Endodermal cell (in vitro differentiated cells): ENCODE measurements at regions not wholly inside any gene's neighbourhood (a gene's known extent, or its start where the extent isn't known, plus 50 kb on each side); places are given as distances from the start of the nearest gene placed in this dataset.
"Not testable (repeated sequence)": the region's sequence is repeated elsewhere in the genome, so short reads cannot be mapped to it uniquely, and the experiment has no call there.

Experiments
- DNase-seq: peaks from one replicate; pipeline ENCODE4 v3.0.0-alpha.2; 2017
- H3K27ac ChIP-seq: 2 replicates; pipeline ENCODE4 v1.5.1; 2013; ENCODE audit warnings: mild to moderate bottlenecking, low read depth, low read length, moderate library complexity
- H3K27me3 ChIP-seq: 2 replicates; pipeline ENCODE4 v1.6.1; 2013; ENCODE audit warnings: mild to moderate bottlenecking, low read length, moderate library complexity; ENCODE audit not compliant: insufficient read depth, control insufficient read depth, poor library complexity, severe bottlenecking
- H3K36me3 ChIP-seq: 2 replicates; pipeline ENCODE4 v1.7.0; 2013; ENCODE audit warnings: mild to moderate bottlenecking, low read length, moderate library complexity; ENCODE audit not compliant: control insufficient read depth, insufficient read depth
- H3K4me1 ChIP-seq: one replicate; pipeline ENCODE4 v1.7.0; 2013; ENCODE audit warnings: low read length; ENCODE audit not compliant: control insufficient read depth, insufficient read depth
- H3K4me3 ChIP-seq: 2 replicates; pipeline ENCODE4 v1.5.1; 2013; ENCODE audit warnings: mild to moderate bottlenecking, low read length, moderate library complexity
- H3K9ac ChIP-seq: 2 replicates; pipeline ENCODE4 v1.6.1; 2013; ENCODE audit warnings: mild to moderate bottlenecking, low read length, moderate library complexity; ENCODE audit not compliant: poor library complexity, severe bottlenecking; ENCODE audit errors: extremely low read depth
- H3K9me3 ChIP-seq: 2 replicates; pipeline ENCODE4 v1.6.1; 2013; ENCODE audit warnings: mild to moderate bottlenecking, low read length, moderate library complexity; ENCODE audit not compliant: control insufficient read depth
- H3K27ac Mint-ChIP-seq: 2 replicates; pipeline ENCODE4 v1.8.0; 2020; ENCODE audit warnings: mixed read lengths
- H3K27me3 Mint-ChIP-seq: 2 replicates; pipeline ENCODE4 v1.8.0; 2021; ENCODE audit warnings: mild to moderate bottlenecking, mixed read lengths; ENCODE audit not compliant: insufficient read depth
- H3K36me3 Mint-ChIP-seq: 2 replicates; pipeline ENCODE4 v1.8.0; 2020; ENCODE audit warnings: low read depth, mixed read lengths
- H3K4me1 Mint-ChIP-seq: 2 replicates; pipeline ENCODE4 v1.8.0; 2020; ENCODE audit warnings: mixed read lengths
- H3K4me3 Mint-ChIP-seq: 2 replicates; pipeline ENCODE4 v1.8.0; 2020; ENCODE audit warnings: mild to moderate bottlenecking, moderate library complexity, mixed read lengths
- H3K9me3 Mint-ChIP-seq: 2 replicates; pipeline ENCODE4 v1.8.0; 2020; ENCODE audit warnings: mild to moderate bottlenecking, mixed read lengths
- CTCF ChIP-seq: fragments of 200-600 bp; sonication (generic); conservative IDR thresholded peaks from 2 replicates; pipeline ENCODE4 v1.5.0; 2021; ENCODE audit warnings: antibody characterized with exemption, mild to moderate bottlenecking
- WGBS, 2 experiments: methylation state at CpG; one replicate each; pipeline versions ENCODE4 v1.1.5 to v1.1.7; 2013; ENCODE audit warnings: missing lambda C conversion rate in 2 of 2, mixed read lengths in 1 of 2; ENCODE audit not compliant: insufficient coverage in 1 of 2, insufficient read length in 1 of 2; 5-methylcytosine and 5-hydroxymethylcytosine counted together

GRCh38 chr2:211216221-211216620 lies 659.8 kb downstream of the CPS1 start:
- Mint-ChIP-seq H3K36me3 (peaks cover 4% of the 10 kb centered on the region), H3K4me3 (no peak overlapping the region), H3K4me1 (peaks cover 2% of the 10 kb centered on the region), H3K27me3 (no peaks in the 10 kb centered on the region), H3K27ac (no peak overlapping the region), H3K9me3 (peaks cover 23% of the 10 kb centered on the region)
- DNase-seq, result no peak
- H3K9me3 ChIP-seq, result peaks cover 7% of the 10 kb centered on the region
- no peaks in the 10 kb centered on the region for H3K36me3 ChIP-seq
- 50% methylated on average over 1 of the region's 1 CpG; no CpG with 5 or more reads in 1 of the 2 experiments for WGBS, 2 experiments
- H3K27me3 ChIP-seq, result no peaks in the 10 kb centered on the region
- no peak overlapping the region for H3K4me3 ChIP-seq
- no peak overlapping the region for H3K27ac ChIP-seq
- TF ChIP-seq CTCF, result peak; percentile 83
- no peaks in the 10 kb centered on the region for H3K4me1 ChIP-seq
- H3K9ac ChIP-seq, result no peak overlapping the region

- H3K4me3 Mint-ChIP-seq, H3K27ac ChIP-seq, H3K4me3 ChIP-seq, H3K27ac Mint-ChIP-seq, H3K36me3 ChIP-seq, H3K4me1 Mint-ChIP-seq, H3K27me3 ChIP-seq, H3K36me3 Mint-ChIP-seq, H3K9ac ChIP-seq, H3K27me3 Mint-ChIP-seq, H3K9me3 ChIP-seq, H3K4me1 ChIP-seq: not testable (repeated sequence)
- DNase-seq, result peak; percentile 53
- WGBS, 2 experiments, result 84 to 93% methylated on average over 3 to 11 of the region's 15 CpGs
- H3K9me3 Mint-ChIP-seq, result peaks cover 23% of the 10 kb centered on the region
These were observed 663.1 kb downstream of the CPS1 start for GRCh38 chr2:211219548-211219947.

GRCh38 chr2:211225784-211226183 lies 669.4 kb downstream of the CPS1 start:
- no peak for TF ChIP-seq CTCF
- no peak overlapping the region for H3K4me3 Mint-ChIP-seq
- 64 to 83% methylated on average over 2 to 4 of the region's 4 CpGs for WGBS, 2 experiments
- Histone ChIP-seq H3K36me3 (no peaks in the 10 kb centered on the region), H3K9ac (no peak overlapping the region), H3K4me1 (no peaks in the 10 kb centered on the region), H3K27ac (no peak overlapping the region), H3K9me3 (no peaks in the 10 kb centered on the region), H3K27me3 (no peaks in the 10 kb centered on the region), H3K4me3 (no peak overlapping the region)
- no peaks in the 10 kb centered on the region for H3K4me1 Mint-ChIP-seq
- no peaks in the 10 kb centered on the region for H3K27me3 Mint-ChIP-seq
- DNase-seq, result no peak
- H3K9me3 Mint-ChIP-seq, result no peaks in the 10 kb centered on the region
- H3K36me3 Mint-ChIP-seq, result no peaks in the 10 kb centered on the region
- H3K27ac Mint-ChIP-seq, result no peak overlapping the region

GRCh38 chr2:211228559-211228958 lies 672.2 kb downstream of the CPS1 start:
- no peak overlapping the region for H3K27ac Mint-ChIP-seq
- TF ChIP-seq CTCF, result no peak
- no peaks in the 10 kb centered on the region for H3K36me3 Mint-ChIP-seq

More at GRCh38 chr2:211228559-211228958, 672.2 kb downstream of the CPS1 start:
- Histone ChIP-seq H3K4me1 (no peaks in the 10 kb centered on the region), H3K4me3 (no peak overlapping the region), H3K9ac (no peak overlapping the region), H3K9me3 (no peaks in the 10 kb centered on the region), H3K27me3 (no peaks in the 10 kb centered on the region), H3K27ac (no peak overlapping the region), H3K36me3 (no peaks in the 10 kb centered on the region)
- no peaks in the 10 kb centered on the region for H3K27me3 Mint-ChIP-seq
- no peak overlapping the region for H3K4me3 Mint-ChIP-seq
- WGBS, 2 experiments, result 88 to 93% methylated on average over 3 of the region's 3 CpGs
- no peak for DNase-seq
- no peaks in the 10 kb centered on the region for H3K4me1 Mint-ChIP-seq
- H3K9me3 Mint-ChIP-seq, result no peaks in the 10 kb centered on the region
